ENCODE measurements at regions not wholly inside any gene's neighbourhood (a gene's known extent, or its start where the extent isn't known, plus 50 kb on each side); places are given as distances from the start of the nearest gene placed in this dataset.

DNA sequence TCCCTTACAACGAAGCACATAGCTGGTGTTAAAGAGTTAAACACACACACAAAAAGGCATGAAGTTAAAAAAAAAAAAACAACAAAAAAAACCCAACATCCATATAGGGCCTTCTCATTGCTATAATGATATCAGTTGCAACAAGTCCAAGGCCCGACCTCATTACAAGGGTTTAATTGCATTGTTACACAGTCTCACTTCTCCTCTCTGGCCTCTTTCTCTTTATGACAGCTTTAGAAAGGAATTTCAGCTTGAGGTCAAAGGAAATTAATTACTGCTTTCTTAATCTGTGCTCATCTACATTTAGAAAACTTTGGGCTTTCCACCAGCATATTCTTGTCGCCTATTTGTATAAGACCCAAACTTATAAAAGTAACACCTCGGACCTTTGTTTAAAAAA lies 342.1 kb downstream of the NR2F2 start:
- Histone ChIP-seq H3K36me3 (no peaks in the 10 kb centered on the region), H3K27ac (no peak overlapping the region), H3K4me1 (ENCODE audit: control insufficient read depth in 1 of 2, insufficient read depth in 1 of 2, low read depth in 1 of 2, low read length in 1 of 2) (no peaks in the 10 kb centered on the region), H3K27me3 (peaks cover 8% of the 10 kb centered on the region), H3K9me3 (no peaks in the 10 kb centered on the region), H3K4me3 (ENCODE audit: low read depth in 1 of 2, low read length in 1 of 2) (no peak overlapping the region)
- no peak for TF ChIP-seq CTCF (IDR thresholded peaks at IDR 0.05)

DNA sequence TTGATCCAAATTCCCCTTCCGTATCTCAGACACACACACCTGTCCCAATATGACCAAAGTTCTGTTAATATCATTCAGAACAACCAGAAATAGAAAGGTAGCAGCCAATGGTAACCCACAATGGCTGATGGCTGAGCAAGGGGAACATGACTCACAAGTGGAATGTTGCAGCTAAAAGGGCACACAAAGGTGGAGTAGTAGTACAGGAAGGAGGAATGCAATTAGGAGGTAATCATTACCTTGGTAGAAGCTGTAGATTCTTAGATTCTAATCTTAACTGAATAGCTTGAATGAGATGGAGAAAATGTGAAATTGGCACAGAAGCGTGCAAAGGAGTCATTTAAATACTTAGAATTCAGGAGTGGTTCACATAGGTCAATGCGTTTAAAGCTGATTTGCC lies 347.9 kb downstream of the NR2F2 start:
- peaks cover 8% of the 10 kb centered on the region for H3K27me3 ChIP-seq
- no peak overlapping the region for H3K4me3 ChIP-seq (ENCODE audit: low read depth in 1 of 2, low read length in 1 of 2)
- no peak for TF ChIP-seq CTCF (IDR thresholded peaks at IDR 0.05)
- no peaks in the 10 kb centered on the region for H3K36me3 ChIP-seq
- no peaks in the 10 kb centered on the region for H3K9me3 ChIP-seq
- H3K27ac ChIP-seq: no peak overlapping the region
- H3K4me1 ChIP-seq (ENCODE audit: control insufficient read depth in 1 of 2, insufficient read depth in 1 of 2, low read depth in 1 of 2, low read length in 1 of 2): no peaks in the 10 kb centered on the region

DNA sequence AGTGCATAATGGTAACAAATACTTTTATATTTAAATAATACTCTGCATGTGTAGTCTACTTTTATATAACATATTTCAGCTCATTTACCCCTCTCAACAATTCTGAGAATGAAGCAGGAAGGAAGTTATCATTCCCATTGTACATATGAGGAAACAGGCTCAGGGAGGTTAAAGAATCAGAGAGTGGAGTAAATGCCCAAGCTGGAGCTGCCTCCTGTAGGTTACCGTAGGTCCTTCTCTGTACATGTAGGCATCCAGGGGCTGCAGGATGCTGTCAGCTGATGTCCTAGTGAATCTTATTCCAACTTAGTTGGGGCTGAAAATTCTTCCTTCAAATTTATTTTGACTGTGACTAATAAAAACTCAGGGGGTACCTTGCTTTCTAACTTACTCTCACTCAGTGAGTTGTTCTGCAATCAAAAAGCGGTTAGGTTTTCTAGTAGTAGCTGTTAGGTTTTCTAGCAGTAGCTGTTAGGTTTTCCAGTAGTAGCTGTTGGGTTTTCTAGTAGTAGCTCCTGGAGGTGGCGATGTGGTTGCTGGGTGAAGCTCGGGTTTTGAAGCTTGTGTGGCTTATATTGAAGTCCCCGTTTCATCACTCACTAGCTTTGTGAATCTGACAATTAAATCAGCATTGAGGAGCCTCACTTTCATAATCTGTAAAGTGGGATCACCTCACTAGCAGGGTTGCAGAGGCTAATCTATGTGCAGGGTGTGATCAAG lies 357.0 kb downstream of the NR2F2 start:
- Histone ChIP-seq H3K4me1 (ENCODE audit: control insufficient read depth in 1 of 2, insufficient read depth in 1 of 2, low read depth in 1 of 2, low read length in 1 of 2) (no peaks in the 10 kb centered on the region), H3K27me3 (peaks cover 5% of the 10 kb centered on the region), H3K4me3 (ENCODE audit: low read depth in 1 of 2, low read length in 1 of 2) (no peak overlapping the region), H3K27ac (no peak overlapping the region), H3K9me3 (no peaks in the 10 kb centered on the region), H3K36me3 (no peaks in the 10 kb centered on the region)
- no peak for TF ChIP-seq CTCF (IDR thresholded peaks at IDR 0.05)

- H3K4me1 ChIP-seq (ENCODE audit: control insufficient read depth in 1 of 2, insufficient read depth in 1 of 2, low read depth in 1 of 2, low read length in 1 of 2): no peaks in the 10 kb centered on the region
- no peaks in the 10 kb centered on the region for H3K9me3 ChIP-seq
- H3K36me3 ChIP-seq: no peaks in the 10 kb centered on the region
- no peak overlapping the region for H3K27ac ChIP-seq
- no peak for TF ChIP-seq CTCF (IDR thresholded peaks at IDR 0.05)
- H3K27me3 ChIP-seq: no peaks in the 10 kb centered on the region
- H3K4me3 ChIP-seq (ENCODE audit: low read depth in 1 of 2, low read length in 1 of 2): no peak overlapping the region
Measured at GRCh38 chr15:96690733-96691132, 360.2 kb downstream of the NR2F2 start.

DNA sequence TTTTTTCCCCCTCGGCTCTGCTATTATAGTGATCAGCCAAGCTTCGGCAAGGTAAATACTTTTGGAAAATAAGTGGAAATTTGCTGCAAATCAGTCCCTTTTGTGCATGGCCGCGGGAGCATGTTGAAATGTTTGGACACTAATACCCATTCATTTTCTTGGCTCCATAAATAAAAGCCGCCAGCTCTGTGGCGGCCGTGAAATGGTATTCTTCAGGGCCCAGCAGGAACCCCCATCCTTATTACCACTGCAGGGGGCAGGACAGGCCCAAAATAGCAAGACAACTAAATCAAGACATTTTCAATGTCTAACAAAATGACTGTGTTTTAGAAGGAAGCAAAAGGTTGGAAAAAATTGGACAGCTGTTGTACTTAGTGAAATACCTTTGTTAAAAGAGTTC lies 362.3 kb downstream of the NR2F2 start:
- Histone ChIP-seq H3K9me3 (no peaks in the 10 kb centered on the region), H3K27me3 (peaks cover under 1% of the 10 kb centered on the region), H3K27ac (no peak overlapping the region), H3K36me3 (no peaks in the 10 kb centered on the region), H3K4me1 (ENCODE audit: control insufficient read depth in 1 of 2, insufficient read depth in 1 of 2, low read depth in 1 of 2, low read length in 1 of 2) (no peaks in the 10 kb centered on the region), H3K4me3 (ENCODE audit: low read depth in 1 of 2, low read length in 1 of 2) (no peak overlapping the region)
- TF ChIP-seq CTCF (IDR thresholded peaks at IDR 0.05): no peak
